ENCODE measurements at regions not wholly inside any gene's neighbourhood (a gene's known extent, or its start where the extent isn't known, plus 50 kb on each side); places are given as distances from the start of the nearest gene placed in this dataset.
"Not testable (repeated sequence)": the region's sequence is repeated elsewhere in the genome, so short reads cannot be mapped to it uniquely, and the experiment has no call there.

GRCh38 chrX:143336261-143336660 is 181.0 kb downstream of the SPANXN3 start:
- no peaks in the 10 kb centered on the region for H3K27me3 ChIP-seq (ENCODE audit: control insufficient read depth, insufficient read depth, low read length, poor library complexity, severe bottlenecking)
- no peaks in the 10 kb centered on the region for H3K9me3 ChIP-seq (ENCODE audit: control insufficient read depth, low read length)
- Mint-ChIP-seq H3K27ac (no peak overlapping the region), H3K36me3 (ENCODE audit: low read depth) (no peaks in the 10 kb centered on the region), H3K27me3 (ENCODE audit: insufficient read depth) (no peaks in the 10 kb centered on the region), H3K9me3 (peaks cover 28% of the 10 kb centered on the region), H3K4me3 (no peak overlapping the region), H3K4me1 (no peaks in the 10 kb centered on the region)
- no peaks in the 10 kb centered on the region for H3K4me1 ChIP-seq (ENCODE audit: control insufficient read depth, insufficient read depth, low read length)
- H3K27ac ChIP-seq (ENCODE audit: low read depth, low read length): no peak overlapping the region
- H3K9ac ChIP-seq (ENCODE audit: extremely low read depth, low read length, poor library complexity, severe bottlenecking): no peak overlapping the region
- no peaks in the 10 kb centered on the region for H3K36me3 ChIP-seq (ENCODE audit: control insufficient read depth, insufficient read depth, low read length)
- TF ChIP-seq, protein P1, sequence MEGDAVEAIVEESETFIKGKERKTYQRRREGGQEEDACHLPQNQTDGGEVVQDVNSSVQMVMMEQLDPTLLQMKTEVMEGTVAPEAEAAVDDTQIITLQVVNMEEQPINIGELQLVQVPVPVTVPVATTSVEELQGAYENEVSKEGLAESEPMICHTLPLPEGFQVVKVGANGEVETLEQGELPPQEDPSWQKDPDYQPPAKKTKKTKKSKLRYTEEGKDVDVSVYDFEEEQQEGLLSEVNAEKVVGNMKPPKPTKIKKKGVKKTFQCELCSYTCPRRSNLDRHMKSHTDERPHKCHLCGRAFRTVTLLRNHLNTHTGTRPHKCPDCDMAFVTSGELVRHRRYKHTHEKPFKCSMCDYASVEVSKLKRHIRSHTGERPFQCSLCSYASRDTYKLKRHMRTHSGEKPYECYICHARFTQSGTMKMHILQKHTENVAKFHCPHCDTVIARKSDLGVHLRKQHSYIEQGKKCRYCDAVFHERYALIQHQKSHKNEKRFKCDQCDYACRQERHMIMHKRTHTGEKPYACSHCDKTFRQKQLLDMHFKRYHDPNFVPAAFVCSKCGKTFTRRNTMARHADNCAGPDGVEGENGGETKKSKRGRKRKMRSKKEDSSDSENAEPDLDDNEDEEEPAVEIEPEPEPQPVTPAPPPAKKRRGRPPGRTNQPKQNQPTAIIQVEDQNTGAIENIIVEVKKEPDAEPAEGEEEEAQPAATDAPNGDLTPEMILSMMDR (conservative IDR thresholded peaks at IDR 0.05): no peak
- no peak for DNase-seq
- no CpG with 5 or more reads among the region's 1 CpG for WGBS, 2 experiments (ENCODE audit: insufficient coverage in 1 of 2, insufficient read length in 1 of 2)
- no peak overlapping the region for H3K4me3 ChIP-seq (ENCODE audit: low read length)

DNA sequence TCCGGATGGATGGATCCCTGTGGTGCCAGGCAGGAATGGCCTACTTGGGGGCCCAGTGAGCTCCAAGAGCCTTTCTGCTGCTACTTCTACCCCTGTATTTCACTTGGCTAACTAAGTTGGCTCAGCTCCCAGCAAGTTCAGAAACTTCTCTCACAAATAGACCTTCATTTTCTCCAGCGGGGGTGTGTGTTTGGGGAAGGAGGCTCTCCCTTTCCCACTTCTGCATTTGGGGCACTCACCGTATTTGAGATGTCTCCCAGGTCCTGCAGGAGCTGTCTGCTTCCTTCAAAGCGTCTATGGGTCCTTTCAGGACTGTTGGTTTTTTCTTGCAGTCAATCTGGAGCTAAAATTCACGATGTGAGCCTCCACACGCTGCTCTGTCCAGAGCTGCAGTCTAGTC is 197.7 kb downstream of the SPANXN3 start:
- no peaks in the 10 kb centered on the region for H3K36me3 Mint-ChIP-seq (ENCODE audit: low read depth)

GRCh38 chrX:143318857-143319256 is 198.4 kb downstream of the SPANXN3 start:
- not testable (repeated sequence) for H3K27ac Mint-ChIP-seq; H3K9me3 ChIP-seq (ENCODE audit: control insufficient read depth, low read length); H3K4me3 Mint-ChIP-seq; H3K36me3 ChIP-seq (ENCODE audit: control insufficient read depth, insufficient read depth, low read length); H3K27me3 ChIP-seq (ENCODE audit: control insufficient read depth, insufficient read depth, low read length, poor library complexity, severe bottlenecking); H3K4me1 ChIP-seq (ENCODE audit: control insufficient read depth, insufficient read depth, low read length); H3K36me3 Mint-ChIP-seq (ENCODE audit: low read depth); H3K27ac ChIP-seq (ENCODE audit: low read depth, low read length); H3K4me1 Mint-ChIP-seq; H3K4me3 ChIP-seq (ENCODE audit: low read length); DNase-seq; H3K27me3 Mint-ChIP-seq (ENCODE audit: insufficient read depth); H3K9ac ChIP-seq (ENCODE audit: extremely low read depth, low read length, poor library complexity, severe bottlenecking)
- 68% methylated on average over 2 of the region's 2 CpGs; no CpG with 5 or more reads in 1 of the 2 experiments for WGBS, 2 experiments (ENCODE audit: insufficient coverage in 1 of 2, insufficient read length in 1 of 2)
- peaks cover 60% of the 10 kb centered on the region for H3K9me3 Mint-ChIP-seq

More for the DNA sequence above, 197.7 kb downstream of the SPANXN3 start:
- Mint-ChIP-seq H3K4me3 (no peak overlapping the region), H3K4me1 (no peaks in the 10 kb centered on the region), H3K27ac (no peak overlapping the region), H3K9me3 (peaks cover 60% of the 10 kb centered on the region), H3K27me3 (ENCODE audit: insufficient read depth) (peaks cover 3% of the 10 kb centered on the region)
- TF ChIP-seq, protein P1 (conservative IDR thresholded peaks at IDR 0.05): no peak
- Histone ChIP-seq H3K27ac (ENCODE audit: low read depth, low read length) (no peak overlapping the region), H3K4me3 (ENCODE audit: low read length) (no peak overlapping the region), H3K36me3 (ENCODE audit: control insufficient read depth, insufficient read depth, low read length) (no peaks in the 10 kb centered on the region), H3K9me3 (ENCODE audit: control insufficient read depth, low read length) (no peaks in the 10 kb centered on the region), H3K9ac (ENCODE audit: extremely low read depth, low read length, poor library complexity, severe bottlenecking) (no peak overlapping the region), H3K4me1 (ENCODE audit: control insufficient read depth, insufficient read depth, low read length) (no peaks in the 10 kb centered on the region), H3K27me3 (ENCODE audit: control insufficient read depth, insufficient read depth, low read length, poor library complexity, severe bottlenecking) (no peaks in the 10 kb centered on the region)
- DNase-seq: no peak
- 87% methylated on average over 5 of the region's 6 CpGs; no CpG with 5 or more reads in 1 of the 2 experiments for WGBS, 2 experiments (ENCODE audit: insufficient coverage in 1 of 2, insufficient read length in 1 of 2)

Measured in endodermal cell (in vitro differentiated cells).